ENCODE measurements at regions not wholly inside any gene's neighbourhood (a gene's known extent, or its start where the extent isn't known, plus 50 kb on each side); places are given as distances from the start of the nearest gene placed in this dataset.

DNA sequence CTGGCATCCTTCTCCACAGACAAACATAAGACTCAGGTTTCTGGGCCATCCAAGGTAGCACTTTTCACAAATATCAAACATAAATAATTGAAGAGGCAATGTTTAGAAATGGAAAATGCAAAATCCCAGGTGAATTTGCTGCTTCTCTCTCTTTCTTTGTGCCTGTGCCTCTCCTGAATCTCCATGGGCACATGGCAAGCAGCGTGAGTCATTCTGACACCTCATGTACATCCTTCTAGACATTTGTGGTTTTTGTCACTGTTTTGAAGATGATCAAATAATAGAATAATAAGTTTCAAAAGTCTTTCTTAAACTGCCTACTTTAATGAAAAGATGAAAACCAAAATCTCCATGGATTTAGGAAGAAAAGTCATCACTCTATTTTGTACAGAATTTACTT lies 60.3 kb upstream of the RAB11FIP2 start:
- Histone ChIP-seq H3K4me1 (ENCODE audit: control insufficient read depth, insufficient read depth, low read length, poor library complexity, severe bottlenecking) (no peaks in the 10 kb centered on the region), H3K36me3 (ENCODE audit: control insufficient read depth, insufficient read depth, low read length) (no peaks in the 10 kb centered on the region), H3K27ac (ENCODE audit: low read depth, low read length, severe bottlenecking) (no peak overlapping the region), H3K9me3 (ENCODE audit: control insufficient read depth, low read length) (no peaks in the 10 kb centered on the region), H3K4me3 (ENCODE audit: extremely low read depth, insufficient read depth, low read length, poor library complexity, severe bottlenecking) (no peak overlapping the region)
- WGBS, 2 experiments (ENCODE audit: insufficient coverage in 2 of 2): no CpG with 5 or more reads among the region's 1 CpG

DNA sequence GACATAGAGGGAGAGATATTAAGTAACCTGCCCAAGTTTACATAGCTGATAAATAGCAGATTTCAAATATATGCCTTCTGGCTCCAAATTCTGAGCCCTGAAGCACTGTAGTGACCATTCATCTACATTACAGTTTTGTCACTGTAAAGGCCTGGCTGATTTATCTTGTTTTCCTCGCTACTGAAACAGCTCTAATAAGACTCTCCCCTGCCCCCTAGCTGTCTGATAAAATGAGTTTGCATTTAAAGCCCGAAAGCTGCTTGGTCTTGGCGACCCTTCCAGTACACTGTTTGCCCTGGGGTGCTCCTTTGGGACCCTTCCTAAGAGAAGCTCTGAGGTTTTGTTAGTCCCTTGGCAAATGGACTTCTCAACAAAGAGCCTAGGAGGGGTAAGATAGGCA lies 59.7 kb upstream of the RAB11FIP2 start:
- no peaks in the 10 kb centered on the region for H3K9me3 ChIP-seq (ENCODE audit: control insufficient read depth, low read length)
- H3K36me3 ChIP-seq (ENCODE audit: control insufficient read depth, insufficient read depth, low read length): no peaks in the 10 kb centered on the region
- no peaks in the 10 kb centered on the region for H3K4me1 ChIP-seq (ENCODE audit: control insufficient read depth, insufficient read depth, low read length, poor library complexity, severe bottlenecking)
- no peak overlapping the region for H3K27ac ChIP-seq (ENCODE audit: low read depth, low read length, severe bottlenecking)
- H3K4me3 ChIP-seq (ENCODE audit: extremely low read depth, insufficient read depth, low read length, poor library complexity, severe bottlenecking): no peak overlapping the region
- WGBS, 2 experiments (ENCODE audit: insufficient coverage in 2 of 2): 38 to 50% methylated on average over 2 to 3 of the region's 3 CpGs

DNA sequence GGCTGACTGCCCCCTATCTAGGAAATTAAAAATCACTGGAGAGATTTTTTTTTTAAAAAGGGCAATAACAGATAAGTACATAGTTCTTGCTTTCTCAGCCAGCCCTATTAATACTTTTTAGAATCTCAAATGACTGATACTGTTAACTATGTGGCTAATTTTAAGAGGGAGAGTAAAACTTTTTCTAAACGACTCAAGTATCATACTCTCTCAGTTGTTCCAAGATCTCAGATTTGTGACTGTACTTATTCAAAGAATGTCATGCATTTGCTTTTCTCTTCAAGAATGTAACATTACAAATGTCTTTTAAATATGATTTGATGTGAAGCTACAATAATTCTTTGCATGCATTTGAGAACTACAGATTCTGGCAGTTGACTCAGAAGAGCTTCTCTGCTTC lies 55.4 kb upstream of the RAB11FIP2 start:
- Histone ChIP-seq H3K36me3 (ENCODE audit: control insufficient read depth, insufficient read depth, low read length) (no peaks in the 10 kb centered on the region), H3K4me1 (ENCODE audit: control insufficient read depth, insufficient read depth, low read length, poor library complexity, severe bottlenecking) (no peaks in the 10 kb centered on the region), H3K4me3 (ENCODE audit: extremely low read depth, insufficient read depth, low read length, poor library complexity, severe bottlenecking) (no peak overlapping the region), H3K9me3 (ENCODE audit: control insufficient read depth, low read length) (no peaks in the 10 kb centered on the region), H3K27ac (ENCODE audit: low read depth, low read length, severe bottlenecking) (no peak overlapping the region)
- WGBS, 2 experiments (ENCODE audit: insufficient coverage in 2 of 2): no CpG with 5 or more reads among the region's 1 CpG

DNA sequence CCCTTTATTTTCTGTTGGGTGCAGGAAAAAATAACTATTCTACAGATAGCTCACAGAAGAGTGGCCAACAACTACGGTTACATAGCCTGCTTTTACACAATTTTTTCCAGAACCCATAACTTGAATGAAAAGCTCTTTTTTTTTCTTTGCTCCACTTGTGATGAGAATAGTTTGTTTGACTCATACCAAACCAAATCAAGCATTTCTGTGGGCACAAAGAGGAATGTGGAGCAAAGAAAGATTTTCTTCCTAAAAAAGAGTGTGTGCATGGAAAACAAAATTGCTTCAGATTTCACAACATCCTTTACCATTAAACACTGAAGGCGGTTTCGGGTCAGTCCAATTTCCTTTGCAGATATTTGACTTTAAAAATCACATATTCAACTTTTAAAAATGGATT lies 54.8 kb upstream of the RAB11FIP2 start:
- no CpG with 5 or more reads among the region's 3 CpGs for WGBS, 2 experiments (ENCODE audit: insufficient coverage in 2 of 2)
- H3K36me3 ChIP-seq (ENCODE audit: control insufficient read depth, insufficient read depth, low read length): no peaks in the 10 kb centered on the region
- no peak overlapping the region for H3K4me3 ChIP-seq (ENCODE audit: extremely low read depth, insufficient read depth, low read length, poor library complexity, severe bottlenecking)
- H3K27ac ChIP-seq (ENCODE audit: low read depth, low read length, severe bottlenecking): no peak overlapping the region
- no peaks in the 10 kb centered on the region for H3K9me3 ChIP-seq (ENCODE audit: control insufficient read depth, low read length)
- H3K4me1 ChIP-seq (ENCODE audit: control insufficient read depth, insufficient read depth, low read length, poor library complexity, severe bottlenecking): no peaks in the 10 kb centered on the region
